Activated CD4-positive, alpha-beta T cell treated with anti-CD3 and anti-CD28 coated beads, Interleukin-2, Interleukin-4, amounts not matched to agents 100 ng/mL and 50 ng/mL, durations not matched to agents 16 hours and 8 hours (primary cell): ENCODE measurements at regions not wholly inside any gene's neighbourhood (a gene's known extent, or its start where the extent isn't known, plus 50 kb on each side); places are given as distances from the start of the nearest gene placed in this dataset.
"Not testable (repeated sequence)": the region's sequence is repeated elsewhere in the genome, so short reads cannot be mapped to it uniquely, and the experiment has no call there.

Source experiments
- DNase-seq: peaks from one replicate; pipeline ENCODE4 v3.0.0-alpha.2; 2020; ENCODE audit warnings: low spot score

GRCh38 chr10:43929122-43929521 lies 280.4 kb upstream of the ZNF32 start:
- DNase-seq = no peak

DNA sequence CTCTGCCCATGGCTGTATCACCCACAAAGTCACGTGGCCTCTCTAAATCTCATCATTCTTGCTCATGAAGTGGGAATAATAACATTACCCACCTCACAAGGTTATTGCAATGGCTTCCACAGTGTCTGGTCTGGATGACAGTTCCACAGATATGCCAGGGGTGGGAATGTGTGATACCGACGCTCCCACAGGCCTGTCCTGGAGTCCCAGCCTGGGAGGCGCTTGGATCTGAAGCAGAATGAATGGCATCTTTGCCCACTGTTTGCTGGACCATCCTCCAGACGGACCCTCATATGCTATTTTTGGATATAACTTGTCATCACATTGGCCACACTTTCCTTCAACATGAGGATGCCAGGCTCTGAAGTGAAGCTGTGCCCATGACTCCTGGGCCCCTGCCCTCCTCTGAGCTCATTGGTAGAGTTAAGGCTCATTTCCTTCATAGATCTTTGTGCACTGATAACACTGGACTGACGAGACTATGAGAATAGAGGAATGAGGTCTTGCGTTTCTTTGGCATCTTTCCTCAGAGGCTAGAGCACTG lies 279.8 kb upstream of the ZNF32 start:
- DNase-seq = no peak

GRCh38 chr10:43926875-43927406 lies 278.3 kb upstream of the ZNF32 start:
- DNase-seq = no peak

GRCh38 chr10:43926371-43926770 lies 277.7 kb upstream of the ZNF32 start:
- DNase-seq = no peak

GRCh38 chr10:43925793-43926192 lies 277.1 kb upstream of the ZNF32 start:
- no peak for DNase-seq

DNA sequence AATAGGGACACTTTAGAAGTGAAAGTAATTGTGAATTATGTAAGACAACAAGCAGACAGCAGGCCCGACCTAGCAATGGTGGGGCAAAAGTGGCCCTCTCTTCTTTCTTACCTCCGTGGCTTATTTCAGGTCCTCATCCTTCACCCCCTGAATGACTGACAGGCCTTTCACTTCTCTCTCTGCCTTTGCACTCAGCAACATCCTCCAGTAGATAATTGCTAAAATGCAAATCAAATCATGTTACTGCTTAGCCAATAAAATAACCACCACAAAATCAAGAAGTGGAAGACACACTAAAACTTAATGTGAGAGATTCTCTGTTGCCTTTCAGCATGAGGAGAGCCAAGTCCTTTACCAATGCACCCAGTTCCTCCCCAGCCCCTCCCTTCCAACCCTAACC lies 274.6 kb upstream of the ZNF32 start:
- DNase-seq = no peak

GRCh38 chr10:43922335-43923280 lies 273.9 kb upstream of the ZNF32 start:
- no peak for DNase-seq

DNA sequence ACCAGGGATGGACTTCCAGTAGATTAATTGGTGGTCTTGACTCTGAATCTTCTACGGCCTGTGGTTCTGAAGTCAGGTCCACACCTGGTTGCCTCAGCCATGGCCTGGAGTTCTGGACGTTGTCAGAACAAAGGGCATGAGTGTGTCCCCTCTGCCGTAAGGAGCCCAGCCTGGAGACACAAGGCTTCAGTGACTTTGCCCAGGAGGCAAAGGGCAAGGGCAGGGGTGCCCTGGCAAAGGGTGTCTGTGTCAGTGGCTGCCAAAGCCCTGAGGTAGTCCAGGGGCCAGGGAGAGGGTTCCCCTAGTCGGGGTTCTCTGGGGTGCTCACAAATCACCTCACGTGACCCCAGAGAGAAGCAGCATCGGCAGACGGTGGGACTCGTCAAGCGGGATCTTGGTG lies 273.2 kb upstream of the ZNF32 start:
- no peak for DNase-seq

DNA sequence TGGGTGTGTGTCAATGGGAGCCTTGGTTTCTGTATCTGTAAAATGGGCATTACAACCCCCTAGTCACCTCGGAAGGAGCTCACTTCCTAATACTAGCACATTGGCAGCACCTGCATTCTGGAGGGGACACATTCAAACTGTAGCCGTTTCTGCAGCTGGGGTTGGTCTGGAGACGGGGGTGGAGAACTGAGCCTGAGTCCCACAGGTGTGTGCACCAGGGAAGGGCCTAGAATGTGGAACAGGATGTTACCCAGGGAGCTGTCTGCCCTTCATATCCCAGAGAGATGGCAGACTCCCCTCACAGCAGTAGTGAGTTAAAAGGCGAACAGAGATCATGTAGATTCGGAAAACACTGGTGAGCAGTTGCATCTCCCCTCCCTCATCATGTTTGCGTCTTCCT lies 272.8 kb upstream of the ZNF32 start:
- no peak for DNase-seq

- not testable (repeated sequence) for DNase-seq
Measured at GRCh38 chr10:43920236-43920758, 271.6 kb upstream of the ZNF32 start.

GRCh38 chr10:43913676-43914235 lies 265.1 kb upstream of the ZNF32 start:
- no peak for DNase-seq

GRCh38 chr10:43912469-43912868 lies 263.8 kb upstream of the ZNF32 start:
- DNase-seq = no peak

- no peak for DNase-seq
Measured at GRCh38 chr10:43906490-43906889, 257.8 kb upstream of the ZNF32 start.

DNA sequence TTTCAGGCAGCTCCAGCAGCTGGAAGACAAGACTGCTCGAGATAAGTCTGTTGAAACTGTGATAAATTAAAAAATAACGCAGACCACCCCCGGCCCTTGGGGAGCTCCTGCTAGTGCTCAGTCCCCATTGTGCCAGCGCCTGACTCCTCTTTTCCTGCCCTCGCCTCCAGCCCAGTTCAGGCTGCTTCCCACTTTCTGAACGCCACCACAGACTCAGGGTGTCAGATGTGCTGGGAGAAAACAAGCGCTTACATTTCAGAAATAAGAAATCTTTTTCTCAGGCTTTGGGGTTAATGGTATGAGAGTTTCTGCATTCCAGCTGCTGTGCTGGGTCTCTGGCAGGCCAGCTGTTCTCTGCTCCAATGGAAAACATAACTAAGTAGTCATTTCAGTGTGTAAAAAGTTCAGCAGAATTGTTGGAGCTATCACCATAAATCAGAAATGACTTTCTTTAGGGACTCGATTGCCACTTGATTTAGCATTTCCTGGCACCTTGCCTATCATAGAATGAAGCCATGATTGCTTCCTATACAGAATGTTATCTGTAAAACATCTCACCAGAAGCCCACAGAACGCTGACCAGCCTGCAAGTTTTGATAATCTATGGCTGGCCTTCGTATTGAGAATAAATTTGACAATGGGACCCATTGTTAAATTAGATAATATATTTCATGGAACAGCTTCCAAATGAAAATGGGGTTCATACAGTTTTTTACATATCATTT lies 257.0 kb upstream of the ZNF32 start:
- no peak for DNase-seq

GRCh38 chr10:43904844-43905243 lies 256.2 kb upstream of the ZNF32 start:
- no peak for DNase-seq

DNA sequence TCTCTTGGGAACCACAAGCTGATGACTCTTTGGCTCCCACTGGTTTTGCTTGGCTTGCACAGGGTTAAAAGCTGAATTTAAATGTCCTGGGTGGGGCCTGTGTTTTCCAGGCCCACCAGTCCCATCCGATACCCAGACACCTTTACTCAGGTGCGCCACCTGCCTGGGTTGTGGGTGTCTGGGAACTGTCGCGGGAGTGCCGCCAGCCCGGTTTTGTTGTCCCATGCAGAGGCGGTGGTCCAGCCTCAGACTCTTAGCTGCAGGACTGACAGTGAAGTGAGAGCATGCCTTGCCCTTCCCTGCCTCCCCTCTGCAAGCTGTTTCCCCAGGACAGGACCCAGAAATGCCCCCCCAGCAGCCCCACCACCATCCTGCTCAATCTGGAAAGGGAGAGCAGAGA lies 255.6 kb upstream of the ZNF32 start:
- DNase-seq = no peak

GRCh38 chr10:43903451-43903850 lies 254.8 kb upstream of the ZNF32 start:
- DNase-seq = no peak

GRCh38 chr10:43902842-43903241 lies 254.2 kb upstream of the ZNF32 start:
- no peak for DNase-seq

DNA sequence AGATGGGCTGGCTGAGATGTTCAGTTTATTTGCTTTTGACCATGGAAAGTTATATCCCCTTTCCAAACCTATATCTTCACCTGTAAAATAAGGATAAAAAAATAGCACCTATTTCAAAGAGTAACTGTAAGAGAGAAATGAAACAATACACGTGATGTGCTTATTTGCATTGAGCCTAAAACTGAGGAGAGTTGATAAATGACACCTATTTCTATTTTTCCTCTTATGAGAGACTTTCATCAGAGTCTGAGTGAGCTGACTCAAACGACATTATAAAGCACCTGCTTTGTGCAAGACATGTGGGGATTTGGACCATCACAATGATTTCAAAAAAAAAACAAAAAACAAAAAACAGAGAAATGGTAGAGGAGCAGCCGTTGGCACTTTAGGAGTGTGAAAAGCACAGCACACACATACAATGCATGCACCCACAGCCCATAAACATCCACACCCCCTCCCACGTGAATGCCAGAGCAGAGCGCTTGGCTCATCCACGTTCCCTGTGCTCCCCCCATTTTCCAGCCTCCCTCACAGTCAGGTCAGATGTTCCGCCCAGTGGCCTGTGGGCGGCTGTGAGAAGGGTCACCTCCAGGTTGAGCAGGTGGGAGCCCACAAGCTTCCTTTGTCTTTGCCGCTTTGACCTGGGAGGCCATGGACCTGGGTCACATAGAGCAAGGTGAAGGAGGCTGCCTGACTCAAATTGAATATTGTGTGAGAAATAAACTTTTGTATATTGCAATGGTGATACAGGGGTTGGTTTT lies 253.2 kb upstream of the ZNF32 start:
- no peak for DNase-seq

DNA sequence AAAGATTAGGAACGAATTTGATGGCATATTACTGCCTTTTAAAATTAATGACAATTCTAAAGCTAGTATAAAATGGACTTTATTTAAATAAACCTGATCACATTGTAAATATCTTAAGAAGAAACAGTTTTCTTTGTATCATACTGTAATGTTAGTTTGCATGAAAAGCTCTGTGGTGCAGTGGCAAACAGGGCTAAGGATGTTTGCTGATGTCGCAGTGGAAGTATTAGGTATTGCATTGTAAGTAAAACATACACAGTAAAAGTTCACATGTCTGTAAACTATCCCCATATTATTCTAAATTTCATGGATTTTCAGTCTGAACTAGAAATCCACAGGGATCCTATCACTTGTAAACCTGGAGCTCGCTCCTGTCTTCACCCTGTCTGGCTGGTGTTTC lies 252.6 kb upstream of the ZNF32 start:
- no peak for DNase-seq

- no peak for DNase-seq
Measured at GRCh38 chr10:43900571-43900970, 251.9 kb upstream of the ZNF32 start.
